Myocyte (in vitro differentiated cells): ENCODE measurements at regions not wholly inside any gene's neighbourhood (a gene's known extent, or its start where the extent isn't known, plus 50 kb on each side); places are given as distances from the start of the nearest gene placed in this dataset.

Source experiments
- DNase-seq: peaks from one replicate; pipeline ENCODE4 v3.0.0-alpha.2; 2012; ENCODE audit warnings: low read depth

GRCh38 chr10:36066850-36067249 lies 424.8 kb upstream of the FZD8 start:
- no peak for DNase-seq

- DNase-seq: no peak
These were observed 424.0 kb upstream of the FZD8 start for GRCh38 chr10:36066102-36066501.

GRCh38 chr10:36063396-36063795 lies 421.3 kb upstream of the FZD8 start:
- DNase-seq: no peak

- DNase-seq: no peak
These were observed 415.6 kb upstream of the FZD8 start for GRCh38 chr10:36057731-36058130.

GRCh38 chr10:36057180-36057579 lies 415.1 kb upstream of the FZD8 start:
- DNase-seq: no peak

GRCh38 chr10:36053775-36054174 lies 411.7 kb upstream of the FZD8 start:
- no peak for DNase-seq

- no peak for DNase-seq
These were observed 411.2 kb upstream of the FZD8 start for GRCh38 chr10:36053271-36053670.

- no peak for DNase-seq
These were observed 409.4 kb upstream of the FZD8 start for GRCh38 chr10:36051500-36051991.

GRCh38 chr10:36050763-36051499 lies 408.8 kb upstream of the FZD8 start:
- DNase-seq: no peak

- no peak for DNase-seq
These were observed 406.7 kb upstream of the FZD8 start for GRCh38 chr10:36048780-36049179.

GRCh38 chr10:36048236-36048635 lies 406.1 kb upstream of the FZD8 start:
- DNase-seq: no peak

- DNase-seq: no peak
These were observed 400.0 kb upstream of the FZD8 start for GRCh38 chr10:36042135-36042534.

- DNase-seq: no peak
These were observed 396.3 kb upstream of the FZD8 start for GRCh38 chr10:36038316-36038955.

- DNase-seq: no peak
These were observed 394.0 kb upstream of the FZD8 start for GRCh38 chr10:36036137-36036536.

- DNase-seq: no peak
These were observed 391.7 kb upstream of the FZD8 start for GRCh38 chr10:36033808-36034207.

- DNase-seq: no peak
These were observed 388.4 kb upstream of the FZD8 start for GRCh38 chr10:36030516-36030915.

- no peak for DNase-seq
These were observed 384.7 kb upstream of the FZD8 start for GRCh38 chr10:36026656-36027390.

GRCh38 chr10:36026081-36026480 lies 384.0 kb upstream of the FZD8 start:
- no peak for DNase-seq

GRCh38 chr10:36023939-36024338 lies 381.8 kb upstream of the FZD8 start:
- DNase-seq: peak; percentile 60

GRCh38 chr10:36021096-36021495 lies 379.0 kb upstream of the FZD8 start:
- no peak for DNase-seq

- DNase-seq: no peak
These were observed 377.7 kb upstream of the FZD8 start for GRCh38 chr10:36019749-36020148.

GRCh38 chr10:36018996-36019395 lies 376.9 kb upstream of the FZD8 start:
- no peak for DNase-seq
